ENCODE measurements at regions not wholly inside any gene's neighbourhood (a gene's known extent, or its start where the extent isn't known, plus 50 kb on each side); places are given as distances from the start of the nearest gene placed in this dataset.

GRCh38 chr13:26977541-26977940 lies 194.1 kb downstream of the USP12 start:
- Histone ChIP-seq H3K4me1 (ENCODE audit: control insufficient read depth, insufficient read depth, low read length) (no peaks in the 10 kb centered on the region), H3K36me3 (ENCODE audit: control insufficient read depth, insufficient read depth, low read length) (no peaks in the 10 kb centered on the region), H3K9me3 (ENCODE audit: control insufficient read depth, insufficient read depth, low read length) (no peaks in the 10 kb centered on the region), H3K4me3 (ENCODE audit: low read length) (no peak overlapping the region), H3K27ac (ENCODE audit: low read length) (no peak overlapping the region), H3K27me3 (ENCODE audit: control insufficient read depth, insufficient read depth, low read length) (no peaks in the 10 kb centered on the region)
- DNase-seq (ENCODE audit: low read depth, low spot score): no peak
- WGBS (ENCODE audit: insufficient coverage, insufficient read length): no CpG with 5 or more reads among the region's 11 CpGs

GRCh38 chr13:26976313-26976712 lies 195.3 kb downstream of the USP12 start:
- H3K4me3 ChIP-seq (ENCODE audit: low read length): no peak overlapping the region
- H3K4me1 ChIP-seq (ENCODE audit: control insufficient read depth, insufficient read depth, low read length): no peaks in the 10 kb centered on the region
- H3K27ac ChIP-seq (ENCODE audit: low read length): no peak overlapping the region
- no CpG with 5 or more reads among the region's 1 CpG for WGBS (ENCODE audit: insufficient coverage, insufficient read length)
- no peaks in the 10 kb centered on the region for H3K9me3 ChIP-seq (ENCODE audit: control insufficient read depth, insufficient read depth, low read length)
- no peaks in the 10 kb centered on the region for H3K27me3 ChIP-seq (ENCODE audit: control insufficient read depth, insufficient read depth, low read length)
- DNase-seq (ENCODE audit: low read depth, low spot score): no peak
- no peaks in the 10 kb centered on the region for H3K36me3 ChIP-seq (ENCODE audit: control insufficient read depth, insufficient read depth, low read length)

GRCh38 chr13:26973946-26974345 lies 197.7 kb downstream of the USP12 start:
- Histone ChIP-seq H3K4me3 (ENCODE audit: low read length) (no peak overlapping the region), H3K27ac (ENCODE audit: low read length) (no peak overlapping the region), H3K9me3 (ENCODE audit: control insufficient read depth, insufficient read depth, low read length) (no peaks in the 10 kb centered on the region), H3K36me3 (ENCODE audit: control insufficient read depth, insufficient read depth, low read length) (no peaks in the 10 kb centered on the region), H3K27me3 (ENCODE audit: control insufficient read depth, insufficient read depth, low read length) (no peaks in the 10 kb centered on the region), H3K4me1 (ENCODE audit: control insufficient read depth, insufficient read depth, low read length) (no peaks in the 10 kb centered on the region)
- WGBS (ENCODE audit: insufficient coverage, insufficient read length): no CpG with 5 or more reads among the region's 4 CpGs
- DNase-seq (ENCODE audit: low read depth, low spot score): no peak

- WGBS (ENCODE audit: insufficient coverage, insufficient read length): 93% methylated on average over 4 of the region's 6 CpGs
- Histone ChIP-seq H3K4me1 (ENCODE audit: control insufficient read depth, insufficient read depth, low read length) (no peaks in the 10 kb centered on the region), H3K36me3 (ENCODE audit: control insufficient read depth, insufficient read depth, low read length) (no peaks in the 10 kb centered on the region), H3K4me3 (ENCODE audit: low read length) (no peak overlapping the region), H3K27ac (ENCODE audit: low read length) (no peak overlapping the region), H3K27me3 (ENCODE audit: control insufficient read depth, insufficient read depth, low read length) (no peaks in the 10 kb centered on the region), H3K9me3 (ENCODE audit: control insufficient read depth, insufficient read depth, low read length) (no peaks in the 10 kb centered on the region)
- DNase-seq (ENCODE audit: low read depth, low spot score): no peak
These were observed 198.3 kb downstream of the USP12 start for GRCh38 chr13:26973295-26973694.

GRCh38 chr13:26971990-26972887 lies 199.4 kb downstream of the USP12 start:
- Histone ChIP-seq H3K27me3 (ENCODE audit: control insufficient read depth, insufficient read depth, low read length) (no peaks in the 10 kb centered on the region), H3K4me3 (ENCODE audit: low read length) (no peak overlapping the region), H3K27ac (ENCODE audit: low read length) (no peak overlapping the region), H3K36me3 (ENCODE audit: control insufficient read depth, insufficient read depth, low read length) (no peaks in the 10 kb centered on the region), H3K9me3 (ENCODE audit: control insufficient read depth, insufficient read depth, low read length) (no peaks in the 10 kb centered on the region), H3K4me1 (ENCODE audit: control insufficient read depth, insufficient read depth, low read length) (no peaks in the 10 kb centered on the region)
- peak; percentile 50 for DNase-seq (ENCODE audit: low read depth, low spot score)
- WGBS (ENCODE audit: insufficient coverage, insufficient read length): 100% methylated on average over 1 of the region's 10 CpGs

GRCh38 chr13:26968431-26969341 lies 202.9 kb downstream of the USP12 start:
- no peak overlapping the region for H3K4me3 ChIP-seq (ENCODE audit: low read length)
- H3K4me1 ChIP-seq (ENCODE audit: control insufficient read depth, insufficient read depth, low read length): no peaks in the 10 kb centered on the region
- no peaks in the 10 kb centered on the region for H3K9me3 ChIP-seq (ENCODE audit: control insufficient read depth, insufficient read depth, low read length)
- DNase-seq (ENCODE audit: low read depth, low spot score): no peak
- WGBS (ENCODE audit: insufficient coverage, insufficient read length): no CpG with 5 or more reads among the region's 22 CpGs
- H3K27me3 ChIP-seq (ENCODE audit: control insufficient read depth, insufficient read depth, low read length): no peaks in the 10 kb centered on the region
- no peaks in the 10 kb centered on the region for H3K36me3 ChIP-seq (ENCODE audit: control insufficient read depth, insufficient read depth, low read length)
- no peak overlapping the region for H3K27ac ChIP-seq (ENCODE audit: low read length)

GRCh38 chr13:26967119-26968038 lies 204.2 kb downstream of the USP12 start:
- Histone ChIP-seq H3K4me3 (ENCODE audit: low read length) (no peak overlapping the region), H3K27ac (ENCODE audit: low read length) (no peak overlapping the region), H3K27me3 (ENCODE audit: control insufficient read depth, insufficient read depth, low read length) (no peaks in the 10 kb centered on the region), H3K36me3 (ENCODE audit: control insufficient read depth, insufficient read depth, low read length) (no peaks in the 10 kb centered on the region), H3K4me1 (ENCODE audit: control insufficient read depth, insufficient read depth, low read length) (no peaks in the 10 kb centered on the region), H3K9me3 (ENCODE audit: control insufficient read depth, insufficient read depth, low read length) (no peaks in the 10 kb centered on the region)
- DNase-seq (ENCODE audit: low read depth, low spot score): no peak
- WGBS (ENCODE audit: insufficient coverage, insufficient read length): no CpG with 5 or more reads among the region's 17 CpGs

GRCh38 chr13:26966701-26967080 lies 204.9 kb downstream of the USP12 start:
- DNase-seq (ENCODE audit: low read depth, low spot score): no peak
- no peaks in the 10 kb centered on the region for H3K9me3 ChIP-seq (ENCODE audit: control insufficient read depth, insufficient read depth, low read length)
- no CpG with 5 or more reads among the region's 4 CpGs for WGBS (ENCODE audit: insufficient coverage, insufficient read length)

GRCh38 chr13:26965952-26966700 lies 205.5 kb downstream of the USP12 start:
- no peak overlapping the region for H3K27ac ChIP-seq (ENCODE audit: low read length)
- no CpG with 5 or more reads among the region's 22 CpGs for WGBS (ENCODE audit: insufficient coverage, insufficient read length)
- no peaks in the 10 kb centered on the region for H3K4me1 ChIP-seq (ENCODE audit: control insufficient read depth, insufficient read depth, low read length)
- no peaks in the 10 kb centered on the region for H3K27me3 ChIP-seq (ENCODE audit: control insufficient read depth, insufficient read depth, low read length)
- no peak overlapping the region for H3K4me3 ChIP-seq (ENCODE audit: low read length)
- H3K9me3 ChIP-seq (ENCODE audit: control insufficient read depth, insufficient read depth, low read length): no peaks in the 10 kb centered on the region
- no peaks in the 10 kb centered on the region for H3K36me3 ChIP-seq (ENCODE audit: control insufficient read depth, insufficient read depth, low read length)
- DNase-seq (ENCODE audit: low read depth, low spot score): no peak

More at GRCh38 chr13:26966701-26967080, 204.9 kb downstream of the USP12 start:
- Histone ChIP-seq H3K4me3 (ENCODE audit: low read length) (no peak overlapping the region), H3K4me1 (ENCODE audit: control insufficient read depth, insufficient read depth, low read length) (no peaks in the 10 kb centered on the region), H3K27ac (ENCODE audit: low read length) (no peak overlapping the region), H3K36me3 (ENCODE audit: control insufficient read depth, insufficient read depth, low read length) (no peaks in the 10 kb centered on the region), H3K27me3 (ENCODE audit: control insufficient read depth, insufficient read depth, low read length) (no peaks in the 10 kb centered on the region)

All from iPS DF 6.9 (cell line).